ENCODE measurements at regions not wholly inside any gene's neighbourhood (a gene's known extent, or its start where the extent isn't known, plus 50 kb on each side); places are given as distances from the start of the nearest gene placed in this dataset.

GRCh38 chr18:73249030-73249429 lies 381.2 kb upstream of the NETO1 start:
- no peaks in the 10 kb centered on the region for H3K9me3 ChIP-seq
- H3K4me1 ChIP-seq = no peaks in the 10 kb centered on the region
- intact Hi-C loops (cut with DNase I) = no loop called here
- H3K27ac ChIP-seq = no peak overlapping the region
- TF ChIP-seq CTCF (IDR thresholded peaks at IDR 0.05) = no peak
- TF ChIP-seq POLR2AphosphoS5 (IDR thresholded peaks at IDR 0.05; ENCODE audit: insufficient read depth in 1 of 2, low read depth in 1 of 2) = no peak
- TF ChIP-seq POLR2A (IDR thresholded peaks at IDR 0.05) = no peak
- H3K4me3 ChIP-seq = no peak overlapping the region
- H3K27me3 ChIP-seq = no peaks in the 10 kb centered on the region
- H3K36me3 ChIP-seq = no peaks in the 10 kb centered on the region
- no peak for DNase-seq (ENCODE audit: extremely low spot score in 2 of 2)

GRCh38 chr18:73246763-73247162 lies 379.0 kb upstream of the NETO1 start:
- H3K4me3 ChIP-seq = no peak overlapping the region
- no peaks in the 10 kb centered on the region for H3K27me3 ChIP-seq
- TF ChIP-seq POLR2AphosphoS5 (IDR thresholded peaks at IDR 0.05; ENCODE audit: insufficient read depth in 1 of 2, low read depth in 1 of 2) = no peak
- TF ChIP-seq POLR2A (IDR thresholded peaks at IDR 0.05) = no peak
- DNase-seq (ENCODE audit: extremely low spot score in 2 of 2) = no peak
- H3K36me3 ChIP-seq = no peaks in the 10 kb centered on the region
- no peaks in the 10 kb centered on the region for H3K9me3 ChIP-seq
- no peaks in the 10 kb centered on the region for H3K4me1 ChIP-seq
- intact Hi-C loops (cut with DNase I) = no loop called here
- no peak overlapping the region for H3K27ac ChIP-seq

- H3K9me3 ChIP-seq = no peaks in the 10 kb centered on the region
- DNase-seq (ENCODE audit: extremely low spot score in 2 of 2) = no peak
- H3K27me3 ChIP-seq = no peaks in the 10 kb centered on the region
- no peaks in the 10 kb centered on the region for H3K4me1 ChIP-seq
- TF ChIP-seq CTCF (IDR thresholded peaks at IDR 0.05) (no peak), POLR2A (IDR thresholded peaks at IDR 0.05) (no peak), POLR2AphosphoS5 (IDR thresholded peaks at IDR 0.05; ENCODE audit: insufficient read depth in 1 of 2, low read depth in 1 of 2) (no peak)
- H3K27ac ChIP-seq = no peak overlapping the region
- intact Hi-C loops (cut with DNase I) = no loop called here
- H3K4me3 ChIP-seq = no peak overlapping the region
- no peaks in the 10 kb centered on the region for H3K36me3 ChIP-seq
These were observed 377.6 kb upstream of the NETO1 start for GRCh38 chr18:73245345-73245744.

- no peaks in the 10 kb centered on the region for H3K27me3 ChIP-seq
- DNase-seq (ENCODE audit: extremely low spot score in 2 of 2) = no peak
- no peaks in the 10 kb centered on the region for H3K36me3 ChIP-seq
- no peaks in the 10 kb centered on the region for H3K9me3 ChIP-seq
- no peak overlapping the region for H3K27ac ChIP-seq
- TF ChIP-seq POLR2AphosphoS5 (IDR thresholded peaks at IDR 0.05; ENCODE audit: insufficient read depth in 1 of 2, low read depth in 1 of 2) (no peak), CTCF (IDR thresholded peaks at IDR 0.05) (no peak), POLR2A (IDR thresholded peaks at IDR 0.05) (no peak)
- intact Hi-C loops (cut with DNase I) = no loop called here
- H3K4me3 ChIP-seq = no peak overlapping the region
- H3K4me1 ChIP-seq = no peaks in the 10 kb centered on the region
These were observed 376.6 kb upstream of the NETO1 start for GRCh38 chr18:73244401-73244800.

- intact Hi-C loops (cut with DNase I) = no loop called here
- Histone ChIP-seq H3K27ac (no peak overlapping the region), H3K4me3 (no peak overlapping the region), H3K27me3 (no peaks in the 10 kb centered on the region), H3K4me1 (no peaks in the 10 kb centered on the region), H3K9me3 (no peaks in the 10 kb centered on the region), H3K36me3 (no peaks in the 10 kb centered on the region)
- no peak for DNase-seq (ENCODE audit: extremely low spot score in 2 of 2)
- TF ChIP-seq CTCF (IDR thresholded peaks at IDR 0.05) (no peak), POLR2AphosphoS5 (IDR thresholded peaks at IDR 0.05; ENCODE audit: insufficient read depth in 1 of 2, low read depth in 1 of 2) (no peak), POLR2A (IDR thresholded peaks at IDR 0.05) (no peak)
These were observed 373.1 kb upstream of the NETO1 start for GRCh38 chr18:73240899-73241298.

GRCh38 chr18:73235921-73236320 lies 368.1 kb upstream of the NETO1 start:
- no peak for TF ChIP-seq POLR2A (IDR thresholded peaks at IDR 0.05)
- TF ChIP-seq POLR2AphosphoS5 (IDR thresholded peaks at IDR 0.05; ENCODE audit: insufficient read depth in 1 of 2, low read depth in 1 of 2) = no peak
- TF ChIP-seq CTCF (IDR thresholded peaks at IDR 0.05) = no peak
- no peak overlapping the region for H3K4me3 ChIP-seq
- intact Hi-C loops (cut with DNase I) = no loop called here
- no peaks in the 10 kb centered on the region for H3K4me1 ChIP-seq
- no peaks in the 10 kb centered on the region for H3K36me3 ChIP-seq
- no peaks in the 10 kb centered on the region for H3K27me3 ChIP-seq
- no peak overlapping the region for H3K27ac ChIP-seq
- DNase-seq (ENCODE audit: extremely low spot score in 2 of 2) = no peak
- no peaks in the 10 kb centered on the region for H3K9me3 ChIP-seq

All from vagina (tissue), 2 donors.